ENCODE measurements at regions not wholly inside any gene's neighbourhood (a gene's known extent, or its start where the extent isn't known, plus 50 kb on each side); places are given as distances from the start of the nearest gene placed in this dataset.

DNA sequence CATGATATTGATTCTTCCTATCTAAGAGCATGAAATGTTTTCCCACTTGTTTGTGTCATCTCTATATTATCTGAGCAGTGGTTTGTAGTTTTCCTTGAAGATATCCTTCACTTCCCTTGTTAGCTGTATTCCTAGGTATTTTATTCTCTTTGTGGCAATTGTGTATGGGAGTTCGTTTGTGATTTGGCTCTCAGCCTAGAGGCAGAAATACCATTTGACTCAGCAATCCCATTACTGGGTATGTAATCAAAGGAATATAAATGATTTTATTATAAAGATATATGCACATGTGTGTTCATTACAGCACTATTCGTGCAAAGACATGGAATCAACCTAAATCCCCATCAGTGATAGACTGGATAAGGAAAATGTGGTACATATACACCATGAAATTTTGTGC lies 172.7 kb upstream of the IL15 start:
- no peaks in the 10 kb centered on the region for H3K9me2 ChIP-seq (ENCODE audit: insufficient read depth)
- H3F3A ChIP-seq (ENCODE audit: insufficient read depth, low read depth): no peaks in the 10 kb centered on the region
- H3K4me1 ChIP-seq (replicated peaks; ENCODE audit: insufficient read depth): no peaks in the 10 kb centered on the region
- H2AFZ ChIP-seq: no peak overlapping the region
- H3K4me2 ChIP-seq: no peak overlapping the region
- CTCF ChIA-PET: no interaction called here
- no TSS peak for BruUV-seq (replicated peaks)
- DNase-seq: no peak
- H3K9me3 ChIP-seq (ENCODE audit: insufficient read depth, low read depth): no peaks in the 10 kb centered on the region
- TF ChIP-seq, protein P1, sequence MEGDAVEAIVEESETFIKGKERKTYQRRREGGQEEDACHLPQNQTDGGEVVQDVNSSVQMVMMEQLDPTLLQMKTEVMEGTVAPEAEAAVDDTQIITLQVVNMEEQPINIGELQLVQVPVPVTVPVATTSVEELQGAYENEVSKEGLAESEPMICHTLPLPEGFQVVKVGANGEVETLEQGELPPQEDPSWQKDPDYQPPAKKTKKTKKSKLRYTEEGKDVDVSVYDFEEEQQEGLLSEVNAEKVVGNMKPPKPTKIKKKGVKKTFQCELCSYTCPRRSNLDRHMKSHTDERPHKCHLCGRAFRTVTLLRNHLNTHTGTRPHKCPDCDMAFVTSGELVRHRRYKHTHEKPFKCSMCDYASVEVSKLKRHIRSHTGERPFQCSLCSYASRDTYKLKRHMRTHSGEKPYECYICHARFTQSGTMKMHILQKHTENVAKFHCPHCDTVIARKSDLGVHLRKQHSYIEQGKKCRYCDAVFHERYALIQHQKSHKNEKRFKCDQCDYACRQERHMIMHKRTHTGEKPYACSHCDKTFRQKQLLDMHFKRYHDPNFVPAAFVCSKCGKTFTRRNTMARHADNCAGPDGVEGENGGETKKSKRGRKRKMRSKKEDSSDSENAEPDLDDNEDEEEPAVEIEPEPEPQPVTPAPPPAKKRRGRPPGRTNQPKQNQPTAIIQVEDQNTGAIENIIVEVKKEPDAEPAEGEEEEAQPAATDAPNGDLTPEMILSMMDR (conservative IDR thresholded peaks at IDR 0.05): no peak
- no peak for TF ChIP-seq EZH2 (IDR thresholded peaks at IDR 0.05; ENCODE audit: low read depth)
- H3K27ac ChIP-seq: no peak overlapping the region
- POLR2A ChIA-PET (ENCODE audit: unreplicated experiment): no interaction called here
- no peak overlapping the region for H3K4me3 ChIP-seq
- no peaks in the 10 kb centered on the region for H3K27me3 ChIP-seq (ENCODE audit: insufficient read depth, low read depth)
- no peaks in the 10 kb centered on the region for H3K36me3 ChIP-seq (ENCODE audit: low read depth)
- H3K79me2 ChIP-seq (ENCODE audit: low read depth): no peaks in the 10 kb centered on the region
- intact Hi-C loops (cut with micrococcal nuclease; ENCODE audit: unreplicated experiment): no loop called here
- H4K20me1 ChIP-seq (ENCODE audit: insufficient read depth): no peaks in the 10 kb centered on the region

DNA sequence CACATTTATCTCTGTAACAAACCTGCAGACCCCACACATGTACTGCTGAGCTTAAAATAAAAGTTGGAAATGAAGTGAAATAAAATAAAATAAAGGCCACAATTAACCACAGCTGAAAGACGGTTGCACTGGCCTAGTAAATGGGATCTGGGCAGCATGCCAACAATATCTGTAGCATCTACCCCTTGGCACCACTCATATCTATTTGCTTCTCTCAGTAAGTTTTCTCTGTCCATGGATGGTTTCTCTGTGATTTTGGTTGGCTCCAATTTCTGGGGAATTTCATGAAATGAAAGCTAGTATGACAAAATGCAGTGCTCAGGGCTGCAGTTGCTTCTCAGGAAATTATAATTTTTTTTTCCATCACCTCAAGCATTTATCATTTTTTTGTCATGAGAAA lies 172.0 kb upstream of the IL15 start:
- DNase-seq: no peak
- intact Hi-C loops (cut with micrococcal nuclease; ENCODE audit: unreplicated experiment): no loop called here
- CTCF ChIA-PET: no interaction called here

DNA sequence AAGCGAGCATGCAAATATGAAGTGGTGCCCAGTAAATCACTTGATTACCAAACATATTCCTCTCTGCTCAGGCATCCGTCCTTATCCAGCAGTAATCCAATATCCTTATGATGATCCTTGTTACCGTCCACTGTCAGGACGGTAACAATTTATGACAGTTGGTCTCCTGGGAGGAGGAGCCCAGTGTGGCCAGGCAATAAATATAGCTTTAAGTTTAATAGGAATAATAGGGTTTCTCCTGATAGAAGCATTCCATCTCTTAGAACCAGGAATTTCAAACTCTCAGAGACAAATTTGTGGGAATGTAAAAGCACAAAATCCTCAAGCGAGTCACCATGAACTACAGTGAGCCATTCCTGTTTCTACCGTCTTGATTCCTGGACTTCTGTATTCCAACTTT lies 171.2 kb upstream of the IL15 start:
- H3K27me3 ChIP-seq (ENCODE audit: insufficient read depth, low read depth): no peaks in the 10 kb centered on the region
- no peak overlapping the region for H2AFZ ChIP-seq
- no peaks in the 10 kb centered on the region for H3K9me3 ChIP-seq (ENCODE audit: insufficient read depth, low read depth)
- ChIA-PET CTCF (no interaction called here), POLR2A (ENCODE audit: unreplicated experiment) (no interaction called here)
- TF ChIP-seq, protein P1 (conservative IDR thresholded peaks at IDR 0.05): no peak
- no peak for TF ChIP-seq EZH2 (IDR thresholded peaks at IDR 0.05; ENCODE audit: low read depth)
- no peaks in the 10 kb centered on the region for H3K36me3 ChIP-seq (ENCODE audit: low read depth)
- H3K4me2 ChIP-seq: no peak overlapping the region
- no peaks in the 10 kb centered on the region for H3K79me2 ChIP-seq (ENCODE audit: low read depth)
- no peak overlapping the region for H3K4me3 ChIP-seq
- H3K4me1 ChIP-seq (replicated peaks; ENCODE audit: insufficient read depth): no peaks in the 10 kb centered on the region
- BruUV-seq (replicated peaks): no TSS peak
- no peaks in the 10 kb centered on the region for H4K20me1 ChIP-seq (ENCODE audit: insufficient read depth)
- intact Hi-C loops (cut with micrococcal nuclease; ENCODE audit: unreplicated experiment): no loop called here
- no peaks in the 10 kb centered on the region for H3K9me2 ChIP-seq (ENCODE audit: insufficient read depth)
- DNase-seq: no peak
- no peak overlapping the region for H3K27ac ChIP-seq
- no peaks in the 10 kb centered on the region for H3F3A ChIP-seq (ENCODE audit: insufficient read depth, low read depth)

More for the DNA sequence above, 172.0 kb upstream of the IL15 start:
- Histone ChIP-seq H2AFZ (no peak overlapping the region), H3F3A (ENCODE audit: insufficient read depth, low read depth) (no peaks in the 10 kb centered on the region), H3K4me2 (no peak overlapping the region), H3K9me3 (ENCODE audit: insufficient read depth, low read depth) (no peaks in the 10 kb centered on the region), H3K36me3 (ENCODE audit: low read depth) (no peaks in the 10 kb centered on the region), H3K9me2 (ENCODE audit: insufficient read depth) (no peaks in the 10 kb centered on the region), H3K79me2 (ENCODE audit: low read depth) (no peaks in the 10 kb centered on the region), H3K27ac (no peak overlapping the region), H4K20me1 (ENCODE audit: insufficient read depth) (no peaks in the 10 kb centered on the region), H3K4me1 (replicated peaks; ENCODE audit: insufficient read depth) (no peaks in the 10 kb centered on the region), H3K4me3 (no peak overlapping the region), H3K27me3 (ENCODE audit: insufficient read depth, low read depth) (no peaks in the 10 kb centered on the region)
- no TSS peak for BruUV-seq (replicated peaks)
- POLR2A ChIA-PET (ENCODE audit: unreplicated experiment): no interaction called here
- no peak for TF ChIP-seq EZH2 (IDR thresholded peaks at IDR 0.05; ENCODE audit: low read depth)
- TF ChIP-seq, protein P1 (conservative IDR thresholded peaks at IDR 0.05): no peak
